ENCODE measurements at regions not wholly inside any gene's neighbourhood (a gene's known extent, or its start where the extent isn't known, plus 50 kb on each side); places are given as distances from the start of the nearest gene placed in this dataset.

- TF ChIP-seq CTCF (IDR thresholded peaks at IDR 0.05), result no peak
- Histone ChIP-seq H3K4me3 (no peak overlapping the region), H3K27ac (no peak overlapping the region)
- peak; percentile 36 for DNase-seq (ENCODE audit: low spot score)
Observed at GRCh38 chr22:48825802-48826520, 1001.7 kb downstream of the BRD1 start.

- DNase-seq (ENCODE audit: low spot score), result no peak
- TF ChIP-seq CTCF (IDR thresholded peaks at IDR 0.05), result no peak
- H3K4me3 ChIP-seq, result no peak overlapping the region
- no peak overlapping the region for H3K27ac ChIP-seq
Observed at GRCh38 chr22:48824712-48825651, 1002.7 kb downstream of the BRD1 start.

- peak; percentile 72 for DNase-seq (ENCODE audit: low spot score)
Observed at GRCh38 chr22:48823941-48824340, 1003.7 kb downstream of the BRD1 start.

GRCh38 chr22:48822278-48823233, 1005.1 kb downstream of the BRD1 start:
- DNase-seq (ENCODE audit: low spot score), result peak; percentile 66
- Histone ChIP-seq H3K4me3 (no peak overlapping the region), H3K27ac (no peak overlapping the region)
- no peak for TF ChIP-seq CTCF (IDR thresholded peaks at IDR 0.05)

More at GRCh38 chr22:48823941-48824340, 1003.7 kb downstream of the BRD1 start:
- H3K27ac ChIP-seq, result no peak overlapping the region
- H3K4me3 ChIP-seq, result no peak overlapping the region
- no peak for TF ChIP-seq CTCF (IDR thresholded peaks at IDR 0.05)

DNA sequence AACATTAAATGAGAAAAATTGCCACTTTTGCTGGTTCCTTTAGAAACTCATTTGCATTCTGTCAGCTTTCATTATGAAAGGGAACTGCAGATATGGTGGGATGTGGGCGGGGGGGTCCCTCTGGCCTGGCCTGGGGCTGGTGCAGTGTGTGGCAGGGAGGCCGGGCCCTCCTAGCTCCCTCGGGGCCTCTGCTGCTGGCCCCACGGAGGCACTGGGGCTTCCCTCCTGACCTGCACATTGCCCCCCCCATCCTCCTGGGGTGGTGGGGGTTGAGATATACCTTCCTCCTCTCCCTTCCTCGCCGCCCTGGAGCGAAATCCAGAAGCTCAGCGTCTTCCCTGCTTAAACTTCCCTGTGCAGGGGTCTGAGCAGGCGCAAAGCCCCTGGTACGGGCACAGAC, 1005.9 kb downstream of the BRD1 start:
- no peak overlapping the region for H3K4me3 ChIP-seq
- no peak overlapping the region for H3K27ac ChIP-seq
- no peak for TF ChIP-seq CTCF (IDR thresholded peaks at IDR 0.05)
- DNase-seq (ENCODE audit: low spot score), result no peak

DNA sequence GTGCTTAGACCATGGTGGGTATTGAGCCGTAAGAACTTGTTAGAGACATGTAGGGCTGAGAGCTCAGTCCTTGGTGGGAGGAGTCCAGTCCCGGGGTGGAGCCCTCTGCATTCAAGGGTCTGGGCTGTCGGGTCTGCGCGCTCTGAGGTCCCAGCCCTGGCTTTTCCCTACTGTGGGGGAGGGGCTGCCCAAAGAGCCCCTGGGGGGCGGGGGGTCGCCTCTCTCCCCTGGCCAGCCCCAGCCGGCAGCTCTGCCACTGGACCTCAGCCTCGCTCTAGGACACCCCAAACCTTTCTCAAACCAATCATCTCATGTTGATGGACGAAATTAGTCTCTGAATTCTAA, 1006.4 kb downstream of the BRD1 start:
- Histone ChIP-seq H3K27ac (no peak overlapping the region), H3K4me3 (no peak overlapping the region)
- no peak for TF ChIP-seq CTCF (IDR thresholded peaks at IDR 0.05)
- no peak for DNase-seq (ENCODE audit: low spot score)
